HCT116 (cell line): ENCODE measurements at regions not wholly inside any gene's neighbourhood (a gene's known extent, or its start where the extent isn't known, plus 50 kb on each side); places are given as distances from the start of the nearest gene placed in this dataset.

Experiments
- CEBPB ChIP-seq: IDR thresholded peaks from 2 replicates; pipeline ENCODE4 v1.6.1; 2012; ENCODE audit warnings: low read depth
- CTCF ChIP-seq, 3 experiments: fragments of 200-600 bp in 1 of 3; sonication (generic) in 1 of 3; IDR thresholded peaks in 2 of 3; conservative IDR thresholded peaks in 1 of 3; 2 replicates each; pipeline ENCODE4 v1.5.1; 2012 to 2017; ENCODE audit warnings: low read depth in 2 of 3, low read length in 2 of 3, antibody characterized with exemption in 1 of 3, borderline replicate concordance in 1 of 3, control low read depth in 1 of 3, mild to moderate bottlenecking in 1 of 3, mixed read lengths in 1 of 3, mixed run types in 1 of 3, moderate library complexity in 1 of 3; ENCODE audit not compliant: insufficient read depth in 1 of 3
- EGR1 ChIP-seq: IDR thresholded peaks from 2 replicates; pipeline ENCODE4 v1.6.1; 2012; ENCODE audit warnings: low read depth
- JUND ChIP-seq: IDR thresholded peaks from 2 replicates; pipeline ENCODE4 v1.6.1; 2012
- POLR2A ChIP-seq: IDR thresholded peaks from 2 replicates; pipeline ENCODE4 v1.7.0; 2011; ENCODE audit warnings: borderline replicate concordance; ENCODE audit not compliant: insufficient read depth, insufficient read length; ENCODE audit errors: extremely low read depth
- POLR2AphosphoS5 ChIP-seq: IDR thresholded peaks from 2 replicates; pipeline ENCODE4 v1.6.1; 2011; ENCODE audit warnings: mild to moderate bottlenecking, low read depth, low read length, moderate library complexity
- RAD21 ChIP-seq: IDR thresholded peaks from 2 replicates; pipeline ENCODE4 v1.6.1; 2012; ENCODE audit warnings: low read depth, mild to moderate bottlenecking
- REST ChIP-seq: IDR thresholded peaks from 2 replicates; pipeline ENCODE4 v1.6.1; 2012; ENCODE audit warnings: low read depth

GRCh38 chr4:62544428-62544827 is 1344.3 kb downstream of the ADGRL3 start:
- no peak for TF ChIP-seq CTCF (IDR thresholded peaks at IDR 0.05 in 2 of 3, conservative IDR thresholded peaks at IDR 0.05 in 1 of 3; ENCODE audit: borderline replicate concordance in 1 of 3, insufficient read depth in 1 of 3, low read depth in 2 of 3, low read length in 2 of 3)
- no peak for TF ChIP-seq EGR1
- TF ChIP-seq POLR2AphosphoS5: no peak
- no peak for TF ChIP-seq POLR2A
- TF ChIP-seq RAD21: no peak
- TF ChIP-seq CEBPB: no peak
- TF ChIP-seq REST: no peak
- no peak for TF ChIP-seq JUND
